H1 (cell line): ENCODE measurements at regions not wholly inside any gene's neighbourhood (a gene's known extent, or its start where the extent isn't known, plus 50 kb on each side); places are given as distances from the start of the nearest gene placed in this dataset.

Experiments used
- CHD2 ChIP-seq: IDR thresholded peaks from 2 replicates; pipeline ENCODE4 v1.6.1; 2012; ENCODE audit warnings: low read length, improper control_type of control experiment
- EP300 ChIP-seq, 2 experiments: IDR thresholded peaks; 1 replicate in 1 of 2; 2 replicates in 1 of 2; pipeline ENCODE4 v1.6.1; 2011 to 2012; ENCODE audit warnings: low read depth in 2 of 2, low read length in 2 of 2, mild to moderate bottlenecking in 2 of 2, borderline replicate concordance in 1 of 2, inconsistent platforms in 1 of 2, moderate library complexity in 1 of 2
- GABPA ChIP-seq: IDR thresholded peaks from 2 replicates; pipeline ENCODE4 v1.6.1; 2011; ENCODE audit warnings: mild to moderate bottlenecking, low read length, moderate library complexity, borderline replicate concordance; ENCODE audit not compliant: insufficient read depth
- GTF2F1 ChIP-seq: IDR thresholded peaks from 2 replicates; pipeline ENCODE4 v1.6.1; 2012; ENCODE audit warnings: low read depth, low read length, improper control_type of control experiment, borderline replicate concordance
- HDAC2 ChIP-seq, 2 experiments: fragments of 300-600 bp in 1 of 2; sonication (generic) in 1 of 2; IDR thresholded peaks; 2 replicates each; pipeline ENCODE4 v1.6.1; 2011 to 2012; ENCODE audit warnings: low read depth in 2 of 2, low read length in 2 of 2, mild to moderate bottlenecking in 2 of 2, moderate library complexity in 2 of 2, borderline replicate concordance in 1 of 2, inconsistent platforms in 1 of 2
- POLR2AphosphoS5 ChIP-seq: IDR thresholded peaks from 2 replicates; pipeline ENCODE4 v1.6.1; 2011; ENCODE audit warnings: low read depth, low read length
- RXRA ChIP-seq: IDR thresholded peaks from 2 replicates; pipeline ENCODE4 v1.6.1; 2011; ENCODE audit warnings: low read depth, mild to moderate bottlenecking, low read length, moderate library complexity; ENCODE audit not compliant: insufficient read depth
- SRF ChIP-seq: IDR thresholded peaks from 2 replicates; pipeline ENCODE4 v1.6.1; 2011; ENCODE audit warnings: mild to moderate bottlenecking, low read depth, low read length, moderate library complexity
- TCF12 ChIP-seq: IDR thresholded peaks from 2 replicates; pipeline ENCODE4 v1.6.1; 2011; ENCODE audit warnings: low read depth, mild to moderate bottlenecking, low read length
- ZNF274 ChIP-seq: IDR thresholded peaks from 2 replicates; pipeline ENCODE4 v1.7.0; 2012; ENCODE audit warnings: low read length, borderline replicate concordance; ENCODE audit errors: extremely low read depth
- TF ChIP-seq, protein P1 (sequence below), 3 experiments: IDR thresholded peaks; 1 replicate in 2 of 3; 2 replicates in 1 of 3; pipeline versions ENCODE4 v1.5.1 to v1.6.1; 2011; ENCODE audit warnings: low read length in 3 of 3, mild to moderate bottlenecking in 3 of 3, inconsistent platforms in 2 of 3, low read depth in 1 of 3, moderate library complexity in 1 of 3; ENCODE audit not compliant: insufficient read depth in 1 of 3; ENCODE audit errors: control extremely low read depth in 1 of 3
- TF ChIP-seq, protein P2 (sequence below): IDR thresholded peaks from 2 replicates; pipeline ENCODE4 v1.6.1; 2012; ENCODE audit warnings: inconsistent platforms

DNA sequence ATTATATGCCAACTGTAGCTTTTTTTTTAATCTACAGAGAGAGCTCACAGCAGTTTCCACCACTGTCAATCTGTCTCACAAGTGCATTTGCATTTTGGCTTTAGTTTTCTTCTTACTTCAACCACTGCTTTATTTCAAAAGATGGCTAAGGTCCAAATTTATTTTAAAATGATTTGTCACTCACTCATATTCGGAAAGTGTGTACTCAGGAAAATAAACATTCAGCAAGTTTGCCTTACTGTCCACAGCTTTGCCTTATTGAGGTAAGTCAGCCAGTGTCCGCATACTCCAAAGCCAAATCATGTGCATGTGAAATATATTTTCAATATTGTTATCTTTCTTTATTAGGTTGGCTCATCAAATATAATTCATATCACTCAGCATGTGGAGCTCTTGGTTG is 240.7 kb upstream of the ARHGEF26 start:
- TF ChIP-seq, protein P1, sequence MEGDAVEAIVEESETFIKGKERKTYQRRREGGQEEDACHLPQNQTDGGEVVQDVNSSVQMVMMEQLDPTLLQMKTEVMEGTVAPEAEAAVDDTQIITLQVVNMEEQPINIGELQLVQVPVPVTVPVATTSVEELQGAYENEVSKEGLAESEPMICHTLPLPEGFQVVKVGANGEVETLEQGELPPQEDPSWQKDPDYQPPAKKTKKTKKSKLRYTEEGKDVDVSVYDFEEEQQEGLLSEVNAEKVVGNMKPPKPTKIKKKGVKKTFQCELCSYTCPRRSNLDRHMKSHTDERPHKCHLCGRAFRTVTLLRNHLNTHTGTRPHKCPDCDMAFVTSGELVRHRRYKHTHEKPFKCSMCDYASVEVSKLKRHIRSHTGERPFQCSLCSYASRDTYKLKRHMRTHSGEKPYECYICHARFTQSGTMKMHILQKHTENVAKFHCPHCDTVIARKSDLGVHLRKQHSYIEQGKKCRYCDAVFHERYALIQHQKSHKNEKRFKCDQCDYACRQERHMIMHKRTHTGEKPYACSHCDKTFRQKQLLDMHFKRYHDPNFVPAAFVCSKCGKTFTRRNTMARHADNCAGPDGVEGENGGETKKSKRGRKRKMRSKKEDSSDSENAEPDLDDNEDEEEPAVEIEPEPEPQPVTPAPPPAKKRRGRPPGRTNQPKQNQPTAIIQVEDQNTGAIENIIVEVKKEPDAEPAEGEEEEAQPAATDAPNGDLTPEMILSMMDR (IDR thresholded peaks at IDR 0.05; ENCODE audit: control extremely low read depth in 1 of 3, insufficient read depth in 1 of 3, low read depth in 1 of 3, low read length in 3 of 3), result no peak
- TF ChIP-seq HDAC2 (IDR thresholded peaks at IDR 0.05; ENCODE audit: borderline replicate concordance in 1 of 2, low read depth in 2 of 2, low read length in 2 of 2) (no peak), RXRA (no peak), POLR2AphosphoS5 (no peak), TCF12 (no peak), SRF (no peak), GABPA (no peak), ZNF274 (no peak), EP300 (IDR thresholded peaks at IDR 0.05; ENCODE audit: borderline replicate concordance in 1 of 2, low read depth in 2 of 2, low read length in 2 of 2) (no peak), CHD2 (no peak), GTF2F1 (no peak)
- TF ChIP-seq, protein P2, sequence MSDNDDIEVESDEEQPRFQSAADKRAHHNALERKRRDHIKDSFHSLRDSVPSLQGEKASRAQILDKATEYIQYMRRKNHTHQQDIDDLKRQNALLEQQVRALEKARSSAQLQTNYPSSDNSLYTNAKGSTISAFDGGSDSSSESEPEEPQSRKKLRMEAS, result no peak
